Caco-2 (cell line): ENCODE measurements at regions not wholly inside any gene's neighbourhood (a gene's known extent, or its start where the extent isn't known, plus 50 kb on each side); places are given as distances from the start of the nearest gene placed in this dataset.

Source experiments
- BruUV-seq: library from RNA; stranded (reverse); fragments of 400-500 nt; replicated peaks from 2 replicates; lab custom pipeline; 2021; lab: Mats Ljungman, UMichigan
- CTCF ChIA-PET: fragments of 300-600 bp; sonication (Branson Sonifier 250); formaldehyde crosslinking; loops from one replicate; lab custom pipeline; 2022; ENCODE audit warnings: antibody characterized with exemption; lab: Charles Lee
- POLR2A ChIA-PET: fragments of 300-600 bp; sonication (Branson Sonifier 250); formaldehyde crosslinking; loops from one replicate; lab custom pipeline; 2022; ENCODE audit warnings: antibody characterized with exemption; lab: Charles Lee
- DNase-seq, 2 experiments: peaks; one replicate each; pipeline versions ENCODE4 v3.0.0 to v3.0.0-alpha.2; 2020 to 2022
- H3K27me3 ChIP-seq: replicated peaks from 2 replicates; pipeline ENCODE4 v1.6.0; 2011; ENCODE audit warnings: low read length; ENCODE audit not compliant: control insufficient read depth, insufficient read depth
- H3K36me3 ChIP-seq: 2 replicates; pipeline ENCODE4 v1.5.1; 2011; ENCODE audit warnings: low read length; ENCODE audit not compliant: control insufficient read depth, insufficient read depth
- H3K4me1 ChIP-seq: fragments of 250-450 bp; sonication (Bioruptor Pico); 2 replicates; pipeline ENCODE4 v1.5.1; 2020; ENCODE audit warnings: mild to moderate bottlenecking
- H3K4me3 ChIP-seq: 2 replicates; pipeline ENCODE4 v1.5.1; 2011; ENCODE audit warnings: low read depth, mild to moderate bottlenecking, control low read depth, low read length
- H3K9me3 ChIP-seq: fragments of 250-450 bp; sonication (Bioruptor Pico); 2 replicates; pipeline ENCODE4 v1.5.1; 2020; ENCODE audit warnings: mild to moderate bottlenecking, moderate library complexity
- H3K27ac Mint-ChIP-seq: one replicate; pipeline ENCODE4 v1.8.0; 2022; ENCODE audit warnings: mixed read lengths; ENCODE audit not compliant: unreplicated experiment
- H3K27me3 Mint-ChIP-seq: one replicate; pipeline ENCODE4 v1.8.0; 2022; ENCODE audit warnings: mixed read lengths; ENCODE audit not compliant: insufficient read depth, unreplicated experiment
- H3K36me3 Mint-ChIP-seq: one replicate; pipeline ENCODE4 v1.8.0; 2022; ENCODE audit warnings: mild to moderate bottlenecking, mixed read lengths; ENCODE audit not compliant: insufficient read depth, unreplicated experiment
- H3K4me1 Mint-ChIP-seq: one replicate; pipeline ENCODE4 v1.8.0; 2022; ENCODE audit warnings: low read depth, mixed read lengths; ENCODE audit not compliant: unreplicated experiment
- H3K4me3 Mint-ChIP-seq: one replicate; pipeline ENCODE4 v1.8.0; 2022; ENCODE audit warnings: mild to moderate bottlenecking, moderate library complexity, mixed read lengths; ENCODE audit not compliant: unreplicated experiment
- H3K9me3 Mint-ChIP-seq: one replicate; pipeline ENCODE4 v1.8.0; 2022; ENCODE audit warnings: mixed read lengths; ENCODE audit not compliant: unreplicated experiment
- intact Hi-C: fragments of 100-400 bp; cut with micrococcal nuclease; formaldehyde crosslinking; loops from one replicate; pipeline ENCODE4 v1.10.0; 2022; ENCODE audit not compliant: unreplicated experiment
- TF ChIP-seq, protein P1 (sequence below), 2 experiments: fragments of 200-600 bp in 1 of 2; IDR thresholded peaks; 1 replicate in 1 of 2; 2 replicates in 1 of 2; pipeline versions ENCODE4 v1.5.1 to v1.8.0; 2011 to 2022; ENCODE audit warnings: antibody characterized with exemption in 1 of 2, control low read depth in 1 of 2, inconsistent platforms in 1 of 2, low read depth in 1 of 2, low read length in 1 of 2, mild to moderate bottlenecking in 1 of 2, moderate library complexity in 1 of 2; ENCODE audit not compliant: insufficient read depth in 1 of 2, severe bottlenecking in 1 of 2, unreplicated experiment in 1 of 2

DNA sequence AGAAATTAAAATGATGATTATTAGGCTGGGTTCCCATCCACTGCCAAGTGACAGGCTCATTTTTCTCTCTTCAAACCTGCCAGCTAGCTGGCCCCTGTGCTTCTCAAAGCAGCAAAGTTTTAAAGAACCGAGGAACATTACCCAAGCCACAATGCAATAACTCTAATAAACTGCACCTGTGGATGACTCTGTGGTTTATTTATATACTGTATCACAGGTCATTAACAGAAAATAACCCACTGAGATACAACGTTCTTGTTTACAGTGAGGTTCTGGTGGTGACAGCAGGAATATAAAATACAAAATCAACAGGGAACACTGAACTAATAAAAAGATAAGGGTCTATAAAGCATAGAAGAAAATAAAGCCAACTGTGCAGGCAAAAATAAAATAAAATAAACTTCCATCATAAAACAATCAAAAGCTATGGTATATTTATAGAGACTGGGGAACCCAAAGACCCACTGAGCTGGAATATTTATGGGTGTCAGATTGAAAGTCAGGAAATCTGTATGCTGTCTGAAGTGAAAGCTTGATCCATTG, 472.9 kb downstream of the NOVA1 start:
- no peaks in the 10 kb centered on the region for H3K36me3 Mint-ChIP-seq
- no peaks in the 10 kb centered on the region for H3K9me3 Mint-ChIP-seq
- Histone ChIP-seq H3K4me1 (no peaks in the 10 kb centered on the region), H3K4me3 (no peak overlapping the region), H3K27me3 (no peaks in the 10 kb centered on the region), H3K36me3 (no peaks in the 10 kb centered on the region), H3K9me3 (no peaks in the 10 kb centered on the region)
- H3K4me3 Mint-ChIP-seq: no peak overlapping the region
- H3K27ac Mint-ChIP-seq: no peak overlapping the region
- intact Hi-C loops: no loop called here
- H3K27me3 Mint-ChIP-seq: no peaks in the 10 kb centered on the region
- ChIA-PET POLR2A (no interaction called here), CTCF (no interaction called here)
- TF ChIP-seq, protein P1, sequence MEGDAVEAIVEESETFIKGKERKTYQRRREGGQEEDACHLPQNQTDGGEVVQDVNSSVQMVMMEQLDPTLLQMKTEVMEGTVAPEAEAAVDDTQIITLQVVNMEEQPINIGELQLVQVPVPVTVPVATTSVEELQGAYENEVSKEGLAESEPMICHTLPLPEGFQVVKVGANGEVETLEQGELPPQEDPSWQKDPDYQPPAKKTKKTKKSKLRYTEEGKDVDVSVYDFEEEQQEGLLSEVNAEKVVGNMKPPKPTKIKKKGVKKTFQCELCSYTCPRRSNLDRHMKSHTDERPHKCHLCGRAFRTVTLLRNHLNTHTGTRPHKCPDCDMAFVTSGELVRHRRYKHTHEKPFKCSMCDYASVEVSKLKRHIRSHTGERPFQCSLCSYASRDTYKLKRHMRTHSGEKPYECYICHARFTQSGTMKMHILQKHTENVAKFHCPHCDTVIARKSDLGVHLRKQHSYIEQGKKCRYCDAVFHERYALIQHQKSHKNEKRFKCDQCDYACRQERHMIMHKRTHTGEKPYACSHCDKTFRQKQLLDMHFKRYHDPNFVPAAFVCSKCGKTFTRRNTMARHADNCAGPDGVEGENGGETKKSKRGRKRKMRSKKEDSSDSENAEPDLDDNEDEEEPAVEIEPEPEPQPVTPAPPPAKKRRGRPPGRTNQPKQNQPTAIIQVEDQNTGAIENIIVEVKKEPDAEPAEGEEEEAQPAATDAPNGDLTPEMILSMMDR (IDR thresholded peaks at IDR 0.05; ENCODE audit: insufficient read depth in 1 of 2, low read depth in 1 of 2, low read length in 1 of 2, severe bottlenecking in 1 of 2, unreplicated experiment in 1 of 2): no peak
- DNase-seq: no peak
- no peaks in the 10 kb centered on the region for H3K4me1 Mint-ChIP-seq
- no TSS peak for BruUV-seq

DNA sequence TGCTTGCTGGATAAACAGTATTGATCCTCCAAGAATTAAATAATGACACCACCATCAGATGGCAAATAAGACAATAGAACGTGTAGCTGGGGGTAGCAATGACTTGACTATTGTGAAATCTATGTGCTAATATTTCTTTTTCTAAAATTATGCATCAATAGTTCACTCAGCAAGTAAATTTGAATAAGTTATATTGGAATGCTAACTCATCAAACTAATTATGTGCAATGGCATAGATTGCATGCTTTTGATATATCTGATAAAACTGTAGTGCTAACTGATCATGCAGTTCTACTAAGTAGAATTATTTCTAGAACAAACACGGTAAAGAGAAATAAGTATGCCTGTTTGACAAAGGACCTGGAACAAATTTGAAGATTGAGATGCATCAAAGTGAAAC, 474.4 kb downstream of the NOVA1 start:
- Mint-ChIP-seq H3K27ac (no peak overlapping the region), H3K4me1 (no peaks in the 10 kb centered on the region), H3K27me3 (no peaks in the 10 kb centered on the region), H3K36me3 (no peaks in the 10 kb centered on the region), H3K9me3 (no peaks in the 10 kb centered on the region), H3K4me3 (no peak overlapping the region)
- DNase-seq: no peak
- ChIA-PET CTCF (no interaction called here), POLR2A (no interaction called here)
- Histone ChIP-seq H3K27me3 (no peaks in the 10 kb centered on the region), H3K9me3 (no peaks in the 10 kb centered on the region), H3K4me3 (no peak overlapping the region), H3K36me3 (no peaks in the 10 kb centered on the region), H3K4me1 (no peaks in the 10 kb centered on the region)
- no TSS peak for BruUV-seq
- TF ChIP-seq, protein P1 (IDR thresholded peaks at IDR 0.05; ENCODE audit: insufficient read depth in 1 of 2, low read depth in 1 of 2, low read length in 1 of 2, severe bottlenecking in 1 of 2, unreplicated experiment in 1 of 2): no peak
- intact Hi-C loops: no loop called here

DNA sequence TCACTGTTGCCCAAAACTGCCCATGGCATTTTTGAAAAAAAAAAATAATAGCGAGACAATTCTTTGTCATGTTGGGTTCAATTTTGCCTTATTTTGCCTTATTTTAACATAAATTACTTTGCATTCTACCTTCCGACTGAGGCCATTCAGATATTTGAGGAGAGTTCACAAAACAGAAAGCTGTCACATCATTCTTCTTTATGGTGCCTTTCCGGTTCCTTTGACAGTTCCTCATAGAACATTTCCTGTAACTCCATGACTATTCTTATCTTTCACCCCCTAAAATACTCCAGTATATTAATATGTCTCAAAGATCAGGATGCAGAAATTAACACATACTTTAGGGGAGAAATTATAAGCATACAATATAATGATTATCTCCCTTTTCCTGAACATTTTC, 476.7 kb downstream of the NOVA1 start:
- H3K9me3 Mint-ChIP-seq: no peaks in the 10 kb centered on the region
- intact Hi-C loops: no loop called here
- no peak overlapping the region for H3K4me3 Mint-ChIP-seq
- TF ChIP-seq, protein P1 (IDR thresholded peaks at IDR 0.05; ENCODE audit: insufficient read depth in 1 of 2, low read depth in 1 of 2, low read length in 1 of 2, severe bottlenecking in 1 of 2, unreplicated experiment in 1 of 2): no peak
- H3K36me3 Mint-ChIP-seq: no peaks in the 10 kb centered on the region
- DNase-seq: no peak
- Histone ChIP-seq H3K4me1 (no peaks in the 10 kb centered on the region), H3K27me3 (no peaks in the 10 kb centered on the region), H3K36me3 (no peaks in the 10 kb centered on the region), H3K9me3 (no peaks in the 10 kb centered on the region), H3K4me3 (no peak overlapping the region)
- no TSS peak for BruUV-seq
- no peaks in the 10 kb centered on the region for H3K4me1 Mint-ChIP-seq
- ChIA-PET CTCF (no interaction called here), POLR2A (no interaction called here)
- H3K27me3 Mint-ChIP-seq: no peaks in the 10 kb centered on the region
- no peak overlapping the region for H3K27ac Mint-ChIP-seq
